Heart right ventricle (tissue), 16 donors: ENCODE measurements at regions not wholly inside any gene's neighbourhood (a gene's known extent, or its start where the extent isn't known, plus 50 kb on each side); places are given as distances from the start of the nearest gene placed in this dataset.

Experiments
- ATAC-seq, 8 donors: fragments of 200-7000 bp; cut with Tn5 transposase; one replicate each; pipeline ENCODE4 v1.9.1; 2020; ENCODE audit warnings: mild to moderate bottlenecking in 8 of 8, moderate library complexity in 8 of 8, moderate number of reproducible peaks in 1 of 8
- DNase-seq, 2 donors: peaks; one replicate each; pipeline ENCODE4 v3.0.0-alpha.2; 2020
- H3K27ac ChIP-seq, 10 donors: fragments of 200-600 bp; sonication (generic) in 2 of 10; one replicate each; pipeline versions ENCODE4 v1.5.0 to v1.8.0; 2020 to 2022; ENCODE audit warnings: mild to moderate bottlenecking in 3 of 10
- H3K27me3 ChIP-seq, 7 donors: fragments of 200-600 bp; one replicate each; pipeline ENCODE4 v1.8.0; 2021 to 2022; ENCODE audit warnings: mild to moderate bottlenecking in 2 of 7
- H3K36me3 ChIP-seq, 9 donors: fragments of 200-600 bp; sonication (generic) in 1 of 9; one replicate each; pipeline versions ENCODE4 v1.5.0 to v1.8.0; 2020 to 2022; ENCODE audit warnings: mild to moderate bottlenecking in 2 of 9
- H3K4me1 ChIP-seq, 9 donors: fragments of 200-600 bp; sonication (generic) in 1 of 9; one replicate each; pipeline versions ENCODE4 v1.5.0 to v1.8.0; 2020 to 2022; ENCODE audit warnings: mild to moderate bottlenecking in 4 of 9
- H3K4me3 ChIP-seq, 10 donors: fragments of 200-600 bp; sonication (generic) in 2 of 10; one replicate each; pipeline versions ENCODE4 v1.5.0 to v1.8.0; 2020 to 2022; ENCODE audit warnings: mild to moderate bottlenecking in 7 of 10, moderate library complexity in 2 of 10
- H3K9me3 ChIP-seq, 11 donors: fragments of 200-600 bp in 10 of 11; sonication (generic) in 2 of 11; one replicate each; pipeline versions ENCODE4 v1.5.0 to v1.8.0; 2013 to 2022; ENCODE audit warnings: mild to moderate bottlenecking in 2 of 11, control low read depth in 1 of 11, moderate library complexity in 1 of 11
- WGBS, 2 donors: extraction: QIAGEN DNeasy Blood & Tissue Kit; methylation state at CpG; one replicate each; pipeline ENCODE4 v1.1.7; 2013; ENCODE audit warnings: inconsistent platforms in 1 of 2; 5-methylcytosine and 5-hydroxymethylcytosine counted together
- intact Hi-C, 10 donors: fragments of 100-400 bp; cut with DNase I; formaldehyde crosslinking; loops; one replicate each; pipeline versions ENCODE4 v1.11.1 to v1.14.2; 2022
- TF ChIP-seq, protein P1 (sequence below), 9 donors: fragments of 200-600 bp; sonication (generic) in 2 of 9; IDR thresholded peaks; one replicate each; pipeline versions ENCODE4 v1.5.0 to v1.8.0; 2021 to 2022; ENCODE audit warnings: antibody characterized with exemption in 9 of 9, mild to moderate bottlenecking in 5 of 9, moderate library complexity in 1 of 9
- donor health status: Arrhythmogenic right ventricular cardiomyopathy.
- donor health status: ischemic (EF 13 %, LVEDD 7.1; RV severe dilation, severe dysfunction).
- donor health status: healthy with polysubstance abuse.
- donor health status: DM: no; HTN: yes; CAD: no.
- donor health status: DM: no; HTN: no; CAD: no.
- donor health status: ischemic (EF 25% LVEDD 6.9; RV normal size, moderate dysfunction).
- donor health status: ischemic (EF 25% LVEDD 5.7; RV mildly dilated, moderate dysfunction).
- donor health status: healthy.
- donor health status: DM: yes; HTN: yes; CAD: no.
- donor health status: Ischemic cardiomyopathy.
- donor health status: ischemic (EF 35%, LVEDD 5.7; RV mildly dilated, moderate dysfunction).
- donor health status: nonischemic (EF 11% LVEDD 7.7; RV severe dilation, severe dysfunction).
- donor health status: DM: yes; HTN: yes; CAD: no.
- donor health status: PGD.
- donor health status: ischemic (EF 29% LVEDD 5.4; RV normal size, mild dysfunction).
- donor health status: nonischemic (EF 23%, LVEDD 6.1; RV moderate dilation, normal function).

DNA sequence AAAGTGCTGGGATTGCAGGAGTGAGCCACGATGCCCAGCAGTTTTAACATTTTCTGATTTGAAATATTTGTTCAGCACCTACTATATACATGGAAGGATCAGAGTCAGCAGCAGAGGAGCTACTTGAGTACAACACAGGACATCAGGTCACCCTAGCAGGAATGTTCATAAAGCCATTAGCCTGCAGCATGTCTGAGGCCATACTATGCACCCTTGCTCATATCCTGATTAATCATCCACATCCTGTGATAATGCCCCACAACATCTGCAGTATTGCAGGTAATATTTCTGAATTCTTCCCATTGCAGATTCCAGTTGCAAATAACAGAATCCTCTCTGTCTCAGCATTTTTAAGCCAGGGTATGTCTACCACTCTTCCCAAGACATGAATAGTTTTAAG lies 135.5 kb upstream of the PRNP start:
- TF ChIP-seq, protein P1, sequence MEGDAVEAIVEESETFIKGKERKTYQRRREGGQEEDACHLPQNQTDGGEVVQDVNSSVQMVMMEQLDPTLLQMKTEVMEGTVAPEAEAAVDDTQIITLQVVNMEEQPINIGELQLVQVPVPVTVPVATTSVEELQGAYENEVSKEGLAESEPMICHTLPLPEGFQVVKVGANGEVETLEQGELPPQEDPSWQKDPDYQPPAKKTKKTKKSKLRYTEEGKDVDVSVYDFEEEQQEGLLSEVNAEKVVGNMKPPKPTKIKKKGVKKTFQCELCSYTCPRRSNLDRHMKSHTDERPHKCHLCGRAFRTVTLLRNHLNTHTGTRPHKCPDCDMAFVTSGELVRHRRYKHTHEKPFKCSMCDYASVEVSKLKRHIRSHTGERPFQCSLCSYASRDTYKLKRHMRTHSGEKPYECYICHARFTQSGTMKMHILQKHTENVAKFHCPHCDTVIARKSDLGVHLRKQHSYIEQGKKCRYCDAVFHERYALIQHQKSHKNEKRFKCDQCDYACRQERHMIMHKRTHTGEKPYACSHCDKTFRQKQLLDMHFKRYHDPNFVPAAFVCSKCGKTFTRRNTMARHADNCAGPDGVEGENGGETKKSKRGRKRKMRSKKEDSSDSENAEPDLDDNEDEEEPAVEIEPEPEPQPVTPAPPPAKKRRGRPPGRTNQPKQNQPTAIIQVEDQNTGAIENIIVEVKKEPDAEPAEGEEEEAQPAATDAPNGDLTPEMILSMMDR (IDR thresholded peaks at IDR 0.05) = no peak
- Histone ChIP-seq H3K4me1 (no peaks in the 10 kb centered on the region), H3K36me3 (no peaks in the 10 kb centered on the region), H3K27me3 (peaks cover 0 to 19% (median 5%) of the 10 kb centered on the region in 7 donors), H3K27ac (no peak overlapping the region), H3K4me3 (no peak overlapping the region), H3K9me3 (peaks cover 0 to 11% (median 0%) of the 10 kb centered on the region in 11 donors)
- no peak for ATAC-seq
- DNase-seq = no peak
- intact Hi-C loops = no loop called here
- WGBS, 2 donors = 81 to 94% methylated on average over 1 of the region's 1 CpG

GRCh38 chr20:4549711-4550259 lies 136.5 kb upstream of the PRNP start:
- no peak for ATAC-seq
- no peaks in the 10 kb centered on the region for H3K4me1 ChIP-seq
- H3K27me3 ChIP-seq = peaks cover 0 to 19% (median 5%) of the 10 kb centered on the region in 7 donors
- no peak overlapping the region for H3K4me3 ChIP-seq
- peaks cover 0 to 11% (median 0%) of the 10 kb centered on the region in 11 donors for H3K9me3 ChIP-seq
- intact Hi-C loops = no loop called here
- 73 to 77% methylated on average over 4 of the region's 4 CpGs for WGBS, 2 donors
- DNase-seq = no peak
- TF ChIP-seq, protein P1 (IDR thresholded peaks at IDR 0.05) = no peak
- H3K27ac ChIP-seq = no peak overlapping the region
- no peaks in the 10 kb centered on the region for H3K36me3 ChIP-seq

DNA sequence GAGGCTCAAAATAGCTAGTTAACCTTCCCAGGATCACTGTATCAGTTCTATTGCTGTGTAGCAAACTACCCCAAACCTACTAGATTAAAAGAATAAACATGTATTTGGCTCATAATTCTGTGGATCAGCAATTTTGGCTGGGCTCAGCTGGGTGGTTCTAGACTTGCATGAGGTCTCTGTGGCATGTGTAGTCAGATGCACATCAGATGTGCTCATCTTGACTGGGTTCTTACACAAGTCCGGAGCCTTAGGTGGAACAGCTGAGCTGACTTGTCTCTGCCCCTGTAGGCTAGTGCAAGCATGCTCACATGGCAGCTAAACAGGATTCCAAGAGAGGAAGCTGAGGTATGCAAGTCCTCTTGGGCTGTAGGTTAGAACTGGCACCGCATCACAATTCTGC lies 137.7 kb upstream of the PRNP start:
- DNase-seq (no peak), ATAC-seq (no peak)
- peaks cover 0 to 11% (median 0%) of the 10 kb centered on the region in 11 donors for H3K9me3 ChIP-seq
- H3K27me3 ChIP-seq = peaks cover 0 to 14% (median 5%) of the 10 kb centered on the region in 7 donors
- TF ChIP-seq, protein P1 (IDR thresholded peaks at IDR 0.05) = no peak
- no peaks in the 10 kb centered on the region for H3K36me3 ChIP-seq
- intact Hi-C loops = no loop called here
- no peaks in the 10 kb centered on the region for H3K4me1 ChIP-seq
- H3K27ac ChIP-seq = no peak overlapping the region
- 89 to 90% methylated on average over 2 of the region's 2 CpGs for WGBS, 2 donors
- no peak overlapping the region for H3K4me3 ChIP-seq

DNA sequence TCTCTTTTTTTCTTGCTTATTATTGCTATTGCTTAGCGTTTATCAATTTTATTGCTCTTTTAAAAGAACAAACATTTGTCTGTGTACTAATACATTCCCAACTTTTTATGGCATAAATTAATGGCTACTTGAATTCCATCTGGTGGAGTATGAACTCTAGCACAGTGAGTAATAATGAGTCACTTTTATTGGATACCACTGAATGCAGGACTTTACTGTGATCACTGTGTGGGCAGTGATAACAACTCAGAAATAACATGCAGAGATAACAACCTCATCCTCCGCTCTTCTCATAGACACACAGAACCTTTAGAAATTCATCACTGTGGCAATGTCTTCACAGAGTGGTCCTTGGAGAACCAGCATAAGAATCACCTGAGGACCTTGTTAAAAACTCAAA lies 139.5 kb upstream of the PRNP start:
- H3K4me3 ChIP-seq = no peak overlapping the region
- H3K27ac ChIP-seq = no peak overlapping the region
- no peaks in the 10 kb centered on the region for H3K36me3 ChIP-seq
- ATAC-seq (no peak), DNase-seq (no peak)
- TF ChIP-seq, protein P1 (IDR thresholded peaks at IDR 0.05) = no peak
- H3K27me3 ChIP-seq = peaks cover 0 to 19% (median 4%) of the 10 kb centered on the region in 7 donors
- H3K4me1 ChIP-seq = no peaks in the 10 kb centered on the region
- peaks cover 0 to 11% (median 0%) of the 10 kb centered on the region in 11 donors for H3K9me3 ChIP-seq
- 71 to 78% methylated on average over 2 of the region's 2 CpGs for WGBS, 2 donors
- intact Hi-C loops = no loop called here
